HCT116 (cell line): ENCODE measurements at regions not wholly inside any gene's neighbourhood (a gene's known extent, or its start where the extent isn't known, plus 50 kb on each side); places are given as distances from the start of the nearest gene placed in this dataset.

Experiments
- CTCF ChIP-seq, 3 experiments: fragments of 200-600 bp in 1 of 3; sonication (generic) in 1 of 3; IDR thresholded peaks in 2 of 3; conservative IDR thresholded peaks in 1 of 3; 2 replicates each; pipeline ENCODE4 v1.5.1; 2012 to 2017; ENCODE audit warnings: low read depth in 2 of 3, low read length in 2 of 3, antibody characterized with exemption in 1 of 3, borderline replicate concordance in 1 of 3, control low read depth in 1 of 3, mild to moderate bottlenecking in 1 of 3, mixed read lengths in 1 of 3, mixed run types in 1 of 3, moderate library complexity in 1 of 3; ENCODE audit not compliant: insufficient read depth in 1 of 3
- EZH2 ChIP-seq: fragments of 200-600 bp; sonication (generic); IDR thresholded peaks from 2 replicates; pipeline ENCODE4 v1.6.1; 2017; ENCODE audit warnings: antibody characterized with exemption, mixed run types
- EZH2phosphoT487 ChIP-seq: fragments of 200-600 bp; IDR thresholded peaks from 2 replicates; pipeline ENCODE4 v1.6.1; 2018; ENCODE audit warnings: antibody characterized with exemption, borderline replicate concordance
- POLR2A ChIP-seq: IDR thresholded peaks from 2 replicates; pipeline ENCODE4 v1.7.0; 2011; ENCODE audit warnings: borderline replicate concordance; ENCODE audit not compliant: insufficient read depth, insufficient read length; ENCODE audit errors: extremely low read depth
- POLR2AphosphoS5 ChIP-seq: IDR thresholded peaks from 2 replicates; pipeline ENCODE4 v1.6.1; 2011; ENCODE audit warnings: mild to moderate bottlenecking, low read depth, low read length, moderate library complexity
- TF ChIP-seq, protein P1 (sequence below): IDR thresholded peaks from 2 replicates; pipeline ENCODE4 v1.6.1; 2012; ENCODE audit warnings: low read depth

GRCh38 chr13:71171740-71172139 is 695.3 kb downstream of the DACH1 start:
- TF ChIP-seq CTCF (IDR thresholded peaks at IDR 0.05 in 2 of 3, conservative IDR thresholded peaks at IDR 0.05 in 1 of 3; ENCODE audit: borderline replicate concordance in 1 of 3, insufficient read depth in 1 of 3, low read depth in 2 of 3, low read length in 2 of 3) (no peak), EZH2phosphoT487 (no peak), EZH2 (no peak), POLR2AphosphoS5 (no peak), POLR2A (no peak)
- TF ChIP-seq, protein P1, sequence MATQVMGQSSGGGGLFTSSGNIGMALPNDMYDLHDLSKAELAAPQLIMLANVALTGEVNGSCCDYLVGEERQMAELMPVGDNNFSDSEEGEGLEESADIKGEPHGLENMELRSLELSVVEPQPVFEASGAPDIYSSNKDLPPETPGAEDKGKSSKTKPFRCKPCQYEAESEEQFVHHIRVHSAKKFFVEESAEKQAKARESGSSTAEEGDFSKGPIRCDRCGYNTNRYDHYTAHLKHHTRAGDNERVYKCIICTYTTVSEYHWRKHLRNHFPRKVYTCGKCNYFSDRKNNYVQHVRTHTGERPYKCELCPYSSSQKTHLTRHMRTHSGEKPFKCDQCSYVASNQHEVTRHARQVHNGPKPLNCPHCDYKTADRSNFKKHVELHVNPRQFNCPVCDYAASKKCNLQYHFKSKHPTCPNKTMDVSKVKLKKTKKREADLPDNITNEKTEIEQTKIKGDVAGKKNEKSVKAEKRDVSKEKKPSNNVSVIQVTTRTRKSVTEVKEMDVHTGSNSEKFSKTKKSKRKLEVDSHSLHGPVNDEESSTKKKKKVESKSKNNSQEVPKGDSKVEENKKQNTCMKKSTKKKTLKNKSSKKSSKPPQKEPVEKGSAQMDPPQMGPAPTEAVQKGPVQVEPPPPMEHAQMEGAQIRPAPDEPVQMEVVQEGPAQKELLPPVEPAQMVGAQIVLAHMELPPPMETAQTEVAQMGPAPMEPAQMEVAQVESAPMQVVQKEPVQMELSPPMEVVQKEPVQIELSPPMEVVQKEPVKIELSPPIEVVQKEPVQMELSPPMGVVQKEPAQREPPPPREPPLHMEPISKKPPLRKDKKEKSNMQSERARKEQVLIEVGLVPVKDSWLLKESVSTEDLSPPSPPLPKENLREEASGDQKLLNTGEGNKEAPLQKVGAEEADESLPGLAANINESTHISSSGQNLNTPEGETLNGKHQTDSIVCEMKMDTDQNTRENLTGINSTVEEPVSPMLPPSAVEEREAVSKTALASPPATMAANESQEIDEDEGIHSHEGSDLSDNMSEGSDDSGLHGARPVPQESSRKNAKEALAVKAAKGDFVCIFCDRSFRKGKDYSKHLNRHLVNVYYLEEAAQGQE, result no peak
